Bone marrow (tissue), 2 donors: ENCODE measurements at regions not wholly inside any gene's neighbourhood (a gene's known extent, or its start where the extent isn't known, plus 50 kb on each side); places are given as distances from the start of the nearest gene placed in this dataset.

ENCODE experiments used
- DNase-seq, 2 donors: peaks; one replicate each; lab custom pipeline; 2025; lab: John Stamatoyannopoulos, UW

DNA sequence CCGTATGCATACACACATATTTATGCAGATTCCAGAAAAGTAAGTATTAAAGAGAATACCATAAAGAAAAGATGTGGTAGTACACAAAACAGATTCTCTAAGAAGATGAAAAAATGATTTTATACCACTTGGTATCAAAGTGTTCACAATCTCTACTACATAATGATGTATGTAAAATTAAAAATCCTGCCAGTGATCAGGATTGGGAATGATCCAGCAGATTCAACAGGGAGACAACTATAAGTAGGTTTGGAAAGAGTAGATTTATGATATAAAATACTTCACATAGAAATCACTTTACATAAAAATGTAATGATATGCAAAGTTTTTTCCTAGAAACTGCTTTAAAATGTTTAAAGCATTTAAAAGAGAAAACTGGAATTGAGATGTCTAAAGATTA lies 447.0 kb downstream of the CNTNAP4 start:
- no peak for DNase-seq

GRCh38 chr16:76729525-76729924 lies 452.3 kb downstream of the CNTNAP4 start:
- DNase-seq, result no peak

DNA sequence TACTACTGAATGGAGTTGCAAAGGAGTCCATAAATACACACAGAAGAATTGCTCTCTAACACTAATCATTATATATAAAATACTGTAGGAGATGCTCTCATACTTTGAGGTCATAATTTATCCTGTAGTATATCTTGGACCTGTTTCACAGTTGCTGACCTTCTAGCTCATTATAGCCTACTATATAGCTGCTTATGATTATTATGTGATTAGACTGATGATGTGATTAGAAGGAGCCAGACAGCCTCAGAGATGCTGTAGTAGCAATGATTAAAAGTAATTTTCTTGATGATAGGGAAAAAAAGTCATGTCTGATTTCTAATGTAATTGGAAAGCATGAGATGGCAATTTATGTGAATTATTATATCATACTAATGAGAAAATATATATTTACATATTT lies 455.7 kb downstream of the CNTNAP4 start:
- no peak for DNase-seq

DNA sequence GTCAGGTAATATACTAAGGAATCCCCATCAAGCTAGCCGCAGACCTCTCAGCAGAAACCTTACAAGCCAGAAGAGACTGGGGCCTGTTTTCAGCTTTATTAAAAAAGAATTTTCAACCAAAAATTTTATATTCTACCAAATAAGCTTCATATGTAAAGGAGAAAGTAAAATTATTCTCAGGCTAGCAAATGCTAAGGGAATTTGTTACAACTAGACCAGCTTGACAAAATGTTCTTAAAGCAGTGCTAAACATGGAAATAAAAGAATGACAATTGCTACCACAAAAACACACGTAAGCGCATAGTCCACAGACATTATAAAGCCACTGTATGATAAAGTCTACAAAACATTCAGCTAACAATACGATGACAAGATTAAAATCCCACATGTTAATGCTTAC lies 449.4 kb upstream of the MON1B start:
- no peak for DNase-seq

- DNase-seq, result no peak
These were observed 442.3 kb upstream of the MON1B start for GRCh38 chr16:76748461-76749348.

DNA sequence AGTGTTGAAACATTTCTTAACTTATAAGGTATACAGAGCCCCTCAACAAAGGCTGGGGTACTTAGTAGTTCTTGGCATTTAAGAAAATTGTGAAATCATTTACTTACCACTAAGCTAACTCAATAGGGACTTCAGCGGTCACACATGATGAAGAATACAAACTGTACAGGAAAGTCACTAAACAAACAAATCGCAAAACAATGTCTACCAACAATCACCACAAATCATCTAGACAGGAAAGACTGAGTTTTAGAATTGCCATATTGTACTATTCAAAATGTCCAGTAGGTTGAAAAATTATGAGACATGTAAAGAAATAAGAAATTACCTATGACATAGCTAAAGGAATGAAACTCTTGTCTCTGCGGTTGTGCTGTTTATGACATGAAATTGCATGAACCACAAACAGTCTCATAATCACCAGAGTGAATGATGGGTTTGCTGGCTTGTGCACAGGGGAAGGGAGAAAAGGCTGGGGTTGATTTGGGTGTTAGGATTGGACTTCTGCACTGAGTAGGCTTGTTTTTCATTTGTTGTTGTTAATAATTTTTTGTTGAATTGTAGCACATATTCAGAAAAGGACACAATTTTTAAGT lies 441.1 kb upstream of the MON1B start:
- DNase-seq, result no peak

GRCh38 chr16:76755496-76755895 lies 435.5 kb upstream of the MON1B start:
- no peak for DNase-seq

DNA sequence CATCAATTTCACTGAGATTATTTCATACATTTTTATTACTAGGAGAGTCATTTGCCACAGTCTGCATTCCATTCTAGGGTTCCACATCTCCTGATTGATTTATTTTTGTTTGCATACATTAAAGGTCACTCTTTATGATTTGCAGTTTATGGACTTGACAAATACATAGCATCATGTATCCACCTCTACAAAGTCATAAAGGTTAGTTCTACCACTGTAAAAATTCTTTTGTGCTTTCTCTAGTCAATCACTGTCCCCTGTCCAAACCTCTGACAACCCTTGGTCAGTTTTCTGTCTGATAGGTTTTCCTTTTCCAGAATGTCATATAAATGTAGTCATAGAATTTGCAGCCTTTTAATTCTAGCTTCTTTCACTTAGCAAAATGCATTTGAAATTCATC lies 434.6 kb upstream of the MON1B start:
- no peak for DNase-seq

- no peak for DNase-seq
These were observed 434.0 kb upstream of the MON1B start for GRCh38 chr16:76756951-76757350.

DNA sequence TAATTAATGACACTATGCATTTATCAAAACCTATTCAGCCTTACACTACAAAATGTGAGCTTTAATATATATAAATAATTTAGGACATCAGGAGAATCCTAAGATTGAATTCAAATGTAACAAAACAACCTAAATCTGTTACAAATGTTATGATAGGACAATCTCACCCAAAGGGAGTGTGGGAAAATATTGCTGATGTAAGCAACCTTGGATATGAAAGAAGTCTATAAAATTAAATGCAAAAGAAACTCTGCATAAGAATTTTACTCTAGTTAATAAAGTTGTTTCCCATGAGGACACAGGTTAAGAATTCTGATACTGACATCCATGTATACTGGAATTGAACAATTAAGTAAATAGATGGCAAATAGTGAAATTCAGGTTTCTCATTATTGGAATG lies 424.5 kb upstream of the MON1B start:
- DNase-seq, result no peak

DNA sequence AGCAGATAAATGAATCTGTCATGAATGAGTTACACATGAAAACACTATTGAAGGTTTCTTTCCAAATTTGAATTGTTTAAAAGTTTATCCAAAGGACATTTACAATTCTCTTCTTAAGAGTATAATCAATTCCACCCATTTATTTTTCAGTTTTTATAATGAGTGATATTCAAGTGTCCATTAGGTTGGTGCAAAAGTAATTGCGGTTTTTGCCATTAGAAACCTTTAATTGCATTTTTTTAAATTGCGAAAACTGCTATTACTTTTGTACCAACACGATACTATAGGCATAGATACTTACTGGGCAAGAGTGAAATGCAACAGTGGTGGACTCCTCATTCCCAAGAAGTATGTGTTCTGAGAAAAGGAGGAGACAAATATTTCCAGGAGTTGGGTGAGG lies 422.7 kb upstream of the MON1B start:
- no peak for DNase-seq

DNA sequence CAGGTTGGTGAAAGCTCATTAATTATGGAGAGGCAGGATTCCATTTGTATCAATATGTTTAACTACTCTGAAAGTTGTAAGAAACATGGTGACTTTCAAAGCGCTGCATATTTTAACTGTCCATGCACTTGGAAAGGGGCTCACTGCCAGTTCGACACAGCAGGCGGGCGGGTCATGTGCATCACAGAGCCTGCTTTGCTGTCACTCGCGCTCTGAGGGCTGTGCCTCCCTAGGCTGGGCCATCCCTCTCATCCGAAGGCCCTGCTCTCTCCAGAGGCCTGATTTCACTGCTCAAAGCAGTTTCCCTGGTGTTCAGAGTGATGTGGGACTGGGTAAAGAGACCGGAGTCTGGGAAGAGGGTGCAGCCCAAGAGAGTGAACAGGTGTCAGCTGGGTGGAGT lies 422.0 kb upstream of the MON1B start:
- no peak for DNase-seq

- DNase-seq, result no peak
These were observed 419.8 kb upstream of the MON1B start for GRCh38 chr16:76771216-76771615.

GRCh38 chr16:76777721-76778465 lies 413.1 kb upstream of the MON1B start:
- DNase-seq, result no peak

GRCh38 chr16:76780556-76780955 lies 410.4 kb upstream of the MON1B start:
- no peak for DNase-seq

- no peak for DNase-seq
These were observed 406.5 kb upstream of the MON1B start for GRCh38 chr16:76784530-76784929.

DNA sequence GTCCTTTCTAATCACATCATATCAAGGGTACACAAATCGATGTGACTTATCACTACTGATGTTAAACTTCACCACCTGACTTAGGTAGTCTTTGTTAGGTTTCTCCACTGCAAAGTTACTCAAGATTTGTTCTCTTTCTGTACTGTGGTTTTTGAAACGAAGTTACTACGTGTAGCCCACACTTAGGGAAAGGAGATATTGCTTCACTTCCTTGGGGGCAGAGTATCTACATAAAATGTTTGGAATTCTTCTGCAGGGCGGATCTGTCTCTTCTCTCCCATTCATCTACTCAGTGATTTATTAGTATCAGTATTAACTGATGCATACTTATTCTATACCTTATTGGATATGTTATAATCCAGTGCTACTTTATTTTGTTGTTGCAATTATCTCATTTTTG lies 403.6 kb upstream of the MON1B start:
- no peak for DNase-seq

GRCh38 chr16:76791151-76791550 lies 399.8 kb upstream of the MON1B start:
- DNase-seq, result no peak

- DNase-seq, result no peak
These were observed 394.6 kb upstream of the MON1B start for GRCh38 chr16:76796416-76796815.

DNA sequence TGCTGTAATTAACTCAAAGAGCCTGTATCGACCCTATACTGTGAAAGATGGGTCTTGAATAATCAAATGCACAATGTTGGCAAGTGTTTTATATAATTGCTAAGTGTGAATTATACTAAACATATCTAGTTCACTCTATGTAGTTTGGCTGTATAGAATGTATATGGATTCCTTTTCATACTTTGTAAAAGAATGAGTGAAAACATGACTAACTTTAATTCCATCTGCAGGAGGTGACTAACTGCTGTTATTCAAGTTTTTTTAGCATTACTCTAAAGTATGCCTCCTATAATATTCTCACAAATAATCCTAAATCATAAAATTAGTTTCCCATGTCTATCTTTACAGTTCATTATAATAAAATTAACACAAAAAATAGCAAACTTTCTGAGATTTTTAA lies 394.0 kb upstream of the MON1B start:
- no peak for DNase-seq

- no peak for DNase-seq
These were observed 393.5 kb upstream of the MON1B start for GRCh38 chr16:76797457-76797856.

DNA sequence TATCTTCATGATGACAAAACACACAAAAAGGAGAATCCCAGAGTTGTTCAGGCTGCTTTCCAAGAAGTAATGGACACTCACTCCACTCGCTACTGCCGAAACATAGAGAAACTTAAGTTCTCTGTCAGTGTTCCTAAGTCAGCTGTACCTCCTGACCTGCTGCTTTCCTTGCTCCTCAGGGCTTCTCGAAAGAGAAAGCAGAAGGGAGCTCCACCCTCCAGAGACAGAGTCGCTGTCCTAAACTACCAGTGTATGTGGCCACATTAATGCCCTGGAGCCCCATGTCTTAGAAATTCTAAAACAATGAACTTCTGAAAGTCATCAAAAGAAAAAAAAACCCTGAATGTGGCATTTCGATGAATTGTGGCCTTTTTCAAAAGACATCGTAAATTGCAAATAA lies 390.8 kb upstream of the MON1B start:
- DNase-seq, result no peak

DNA sequence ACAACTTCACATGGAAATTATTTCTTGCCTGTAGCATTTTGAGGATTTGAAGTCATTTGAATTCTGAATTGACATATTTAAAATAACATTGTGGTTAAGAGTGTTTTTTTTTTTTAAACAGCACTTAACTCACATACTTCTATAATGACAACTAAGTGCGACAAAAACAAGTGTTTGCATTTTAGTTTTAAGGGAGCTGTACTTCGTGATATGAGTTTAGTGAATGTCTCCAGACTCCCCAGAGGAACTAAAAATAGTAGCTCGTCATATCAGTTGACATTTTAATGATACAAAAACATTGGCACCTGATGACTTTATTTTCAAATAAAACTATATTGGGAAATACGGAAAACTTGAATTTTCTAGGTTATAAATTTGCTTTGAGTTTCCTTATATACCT lies 389.6 kb upstream of the MON1B start:
- DNase-seq, result no peak
